HPDE6-E6E7 (cell line): ENCODE measurements at regions not wholly inside any gene's neighbourhood (a gene's known extent, or its start where the extent isn't known, plus 50 kb on each side); places are given as distances from the start of the nearest gene placed in this dataset.

Source experiments
- DNase-seq: peaks from one replicate; pipeline ENCODE4 v3.0.0; 2011; ENCODE audit warnings: missing footprints; ENCODE audit errors: extremely low spot score

DNA sequence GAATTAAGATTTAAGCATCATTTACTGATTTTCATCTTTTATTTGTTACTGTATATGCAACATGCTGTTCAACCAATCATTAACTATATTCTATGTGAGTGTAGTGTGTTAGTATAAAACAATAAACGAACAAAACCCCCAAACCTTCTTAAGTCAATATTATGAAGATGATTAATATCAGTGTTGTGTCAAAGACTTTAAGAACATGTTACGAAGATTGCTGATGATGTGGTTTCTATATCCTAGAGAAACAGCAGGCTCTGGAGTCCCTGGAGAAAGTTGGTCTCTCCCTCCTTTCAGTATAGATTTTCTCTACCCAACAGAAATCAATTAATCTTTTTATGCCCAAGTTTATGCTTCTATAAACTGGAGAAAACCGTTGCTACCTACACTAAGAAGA is 393.8 kb upstream of the HSF2 start:
- DNase-seq = no peak

DNA sequence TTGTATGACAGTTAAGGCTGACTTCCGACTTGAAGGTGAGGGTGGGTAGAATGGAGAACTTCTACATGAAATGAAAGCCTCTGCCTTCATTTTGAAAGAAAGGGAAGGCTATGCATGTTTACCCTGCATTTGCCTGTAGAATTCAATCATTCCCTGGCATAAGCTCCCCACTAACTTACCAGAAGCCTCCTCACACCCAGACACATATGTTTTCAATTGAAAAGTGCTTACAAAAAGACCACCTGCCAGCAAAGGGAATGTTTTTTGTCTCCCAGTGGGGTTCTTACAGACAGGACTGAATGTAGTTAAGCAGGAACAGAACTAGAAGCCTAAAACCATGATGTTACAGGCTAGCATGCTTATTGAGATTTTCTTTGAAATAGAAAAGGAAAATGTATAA is 392.1 kb upstream of the HSF2 start:
- DNase-seq = no peak

DNA sequence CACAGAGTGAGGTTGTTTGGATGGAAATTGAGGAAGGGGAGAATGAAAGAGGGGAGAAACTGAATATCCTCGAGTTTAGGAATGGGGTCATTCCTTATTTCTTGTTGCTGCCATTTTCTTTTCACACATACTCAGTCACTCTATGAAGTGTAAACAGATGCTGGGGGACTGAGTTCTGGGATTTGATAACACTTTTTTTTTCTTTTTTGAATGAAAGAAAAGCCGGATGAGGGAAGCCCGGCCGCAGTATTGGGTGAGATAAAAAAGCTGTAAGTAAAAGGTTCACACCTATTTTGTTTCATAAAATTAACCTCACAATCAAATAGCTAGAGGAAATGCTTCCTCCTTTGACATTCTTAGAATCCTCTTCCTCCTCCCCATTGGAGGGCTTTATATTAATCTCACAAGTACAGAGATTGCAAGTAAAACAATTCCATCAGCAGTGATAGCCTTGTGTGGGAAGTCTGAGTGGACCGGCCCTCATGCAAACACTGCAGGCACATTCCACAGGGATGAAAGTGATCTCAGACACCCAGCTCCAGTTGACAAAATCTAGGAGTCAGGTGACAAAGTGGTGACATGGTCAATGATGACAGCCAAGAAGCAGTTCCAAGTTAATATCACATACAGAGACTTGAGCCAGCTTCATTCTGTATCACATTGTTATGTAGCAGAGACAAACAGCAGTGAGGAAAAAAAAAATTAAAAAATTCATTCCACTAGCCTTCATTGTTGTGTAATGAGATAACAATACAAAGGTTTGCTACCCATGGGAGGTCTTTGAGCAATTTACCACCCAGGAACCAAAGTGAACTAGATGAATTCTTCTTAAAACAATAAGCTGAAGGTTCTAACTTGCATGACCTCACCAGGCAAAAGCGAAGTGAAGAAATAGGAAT is 391.1 kb upstream of the HSF2 start:
- DNase-seq = no peak

DNA sequence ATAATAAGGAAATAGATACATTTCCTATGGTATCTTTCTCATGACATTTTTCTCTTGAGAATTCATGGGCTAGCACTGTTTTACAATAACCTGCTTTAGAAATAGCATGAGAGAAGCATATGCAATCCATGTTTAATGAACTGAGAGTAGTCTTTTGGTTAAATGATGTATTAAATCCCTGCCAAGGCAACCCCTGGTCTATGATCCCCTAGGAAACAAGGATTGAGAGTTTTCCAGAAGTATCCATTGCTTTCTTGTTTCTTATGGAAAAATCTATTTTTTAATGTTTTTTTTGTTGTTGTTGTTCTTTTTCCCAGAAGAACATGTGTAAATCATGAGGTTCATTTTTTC is 390.5 kb upstream of the HSF2 start:
- no peak for DNase-seq

DNA sequence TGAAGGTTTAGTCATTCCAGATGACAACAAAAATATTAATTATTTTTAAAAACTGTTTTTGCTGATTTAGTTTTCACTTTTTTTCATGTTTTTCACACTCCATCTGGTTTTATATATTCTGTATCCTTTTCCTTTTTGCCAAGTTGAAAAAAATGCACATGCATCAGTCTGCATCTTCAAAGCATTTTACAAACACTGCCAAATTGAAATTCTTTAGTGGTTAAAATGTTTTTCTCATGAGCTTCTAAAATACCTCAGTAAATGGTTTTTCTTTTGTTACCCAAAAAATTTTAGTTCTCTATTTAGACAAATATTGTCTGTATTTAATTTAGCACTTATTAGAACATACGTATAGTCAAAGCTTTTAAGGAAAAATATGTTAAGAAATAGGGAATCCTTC is 386.9 kb upstream of the HSF2 start:
- DNase-seq = no peak

DNA sequence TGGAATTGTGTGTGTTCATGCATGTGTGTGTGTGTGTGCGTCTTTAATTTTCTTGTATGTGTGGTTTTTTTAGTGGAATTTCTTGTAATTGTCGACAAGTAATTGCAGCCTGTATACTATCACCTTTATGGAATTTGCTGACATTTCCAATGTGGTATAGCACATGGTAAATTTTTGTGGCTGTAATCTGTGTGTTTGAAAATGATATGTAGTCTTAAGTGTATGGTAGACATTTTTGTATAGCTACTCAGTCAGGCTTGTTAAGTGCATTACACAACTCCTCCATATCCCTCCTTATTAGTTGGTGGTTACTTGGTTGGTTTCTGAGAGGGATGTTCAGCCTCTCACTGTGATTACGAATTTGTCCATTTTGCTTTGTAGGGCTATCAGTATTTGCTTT is 384.5 kb upstream of the HSF2 start:
- no peak for DNase-seq

DNA sequence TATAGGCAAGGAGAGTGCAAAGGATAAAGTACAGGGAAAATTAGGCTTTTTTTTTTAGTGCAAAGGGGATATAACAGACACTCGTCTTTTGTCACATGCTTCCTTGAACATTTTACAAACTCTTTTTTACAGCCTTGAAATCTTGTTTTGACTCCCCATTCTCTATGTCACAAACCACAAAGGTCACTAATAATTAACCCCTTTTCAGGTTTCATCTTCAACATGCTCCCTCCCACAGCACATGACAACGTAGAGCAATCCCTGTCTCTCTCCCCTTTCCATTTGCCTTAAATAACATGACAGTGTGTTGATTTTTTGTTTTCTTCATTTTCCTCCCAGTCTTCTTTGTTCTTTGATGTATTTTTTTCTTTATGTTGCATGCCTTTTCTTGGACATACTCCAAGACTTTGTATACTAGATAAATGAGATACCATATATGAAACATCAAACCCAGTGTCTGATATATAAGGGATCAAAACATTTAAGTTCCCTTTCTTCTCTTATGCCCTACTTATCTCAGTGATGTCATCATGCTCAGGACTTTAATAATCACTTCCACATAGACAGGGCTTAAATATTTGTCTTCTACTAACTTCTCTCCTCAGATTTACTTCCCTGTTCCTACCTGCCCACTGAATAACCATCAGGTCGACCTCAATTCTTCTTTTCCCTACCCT is 378.7 kb upstream of the HSF2 start:
- DNase-seq = no peak

DNA sequence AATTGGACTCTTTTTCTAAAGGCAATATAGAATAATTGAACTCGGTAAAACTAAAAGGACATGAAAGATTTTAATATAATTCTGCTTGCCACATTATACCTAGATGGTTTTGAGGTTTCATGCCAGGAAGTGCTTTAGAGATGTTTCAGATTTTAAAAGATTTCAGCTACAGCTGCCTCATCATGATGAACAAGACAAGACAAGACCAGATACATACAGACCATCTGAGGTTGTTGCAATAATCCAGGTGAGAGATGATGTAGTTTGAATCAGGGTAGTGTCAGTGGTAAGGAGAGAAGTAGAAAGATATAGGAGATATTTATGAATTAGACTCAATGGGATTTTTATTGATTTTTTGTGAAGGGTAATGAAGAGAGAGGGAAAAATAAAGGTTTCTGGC is 374.3 kb upstream of the HSF2 start:
- no peak for DNase-seq

DNA sequence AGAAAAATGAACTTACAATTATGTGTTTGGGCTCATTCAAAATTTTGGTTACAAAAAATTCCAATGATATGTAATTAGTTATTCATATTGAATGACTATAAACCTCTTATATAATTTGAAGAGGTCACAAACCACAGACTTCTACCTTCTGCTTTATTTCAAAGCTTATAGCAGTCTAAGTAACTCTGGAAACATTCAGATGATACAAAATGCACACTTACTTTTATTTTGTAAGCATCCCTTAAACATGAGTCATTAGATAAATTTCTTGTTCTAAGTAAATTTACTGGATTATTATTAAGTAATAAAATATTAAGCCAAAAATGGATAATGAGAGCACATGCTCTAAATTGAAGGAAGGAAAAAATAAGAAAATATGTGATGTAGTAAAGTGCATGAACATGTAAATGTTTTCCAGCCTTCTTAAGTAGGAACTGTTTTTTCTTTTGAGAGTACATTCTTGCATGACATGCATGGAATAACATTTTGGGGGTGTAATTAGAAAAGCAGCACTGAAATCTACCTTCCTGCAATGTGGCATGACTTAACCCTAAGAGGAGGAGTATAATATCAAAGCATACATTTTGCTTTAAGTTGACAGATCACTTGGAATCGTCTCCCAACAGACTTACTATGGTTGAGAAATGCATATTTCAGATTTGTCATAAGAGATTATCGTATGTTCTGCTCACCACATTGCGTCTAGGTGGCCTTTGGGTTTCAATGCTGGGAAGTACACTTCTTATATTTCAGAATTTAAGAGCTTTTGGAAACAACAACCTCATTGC is 372.7 kb upstream of the HSF2 start:
- no peak for DNase-seq

DNA sequence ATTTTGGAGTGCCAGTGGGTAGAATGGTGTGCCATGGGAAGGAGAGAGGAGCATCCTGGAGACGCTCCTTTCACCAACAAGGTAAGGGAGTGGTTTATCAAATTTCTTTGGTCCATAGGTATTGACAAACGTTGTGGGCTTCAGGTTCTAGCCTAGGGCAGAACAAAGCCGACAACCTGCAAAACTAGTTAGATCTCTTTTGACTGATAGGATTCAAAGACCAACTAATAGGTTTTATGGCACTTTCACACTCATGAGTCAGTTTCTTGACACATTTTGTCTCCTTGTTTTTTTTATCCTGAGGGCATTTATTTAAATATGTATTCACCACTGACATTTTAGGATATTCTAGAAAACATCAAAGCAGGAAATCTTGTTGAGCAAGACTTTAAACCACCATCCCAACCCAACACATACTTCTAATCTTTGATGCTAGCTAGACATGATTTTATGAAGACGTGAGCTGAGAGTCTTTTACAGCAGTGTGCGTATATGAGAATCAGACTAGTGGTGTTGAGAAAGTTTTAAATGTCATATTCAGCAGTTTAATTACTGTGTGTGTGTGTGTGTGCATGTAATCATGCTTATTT is 370.4 kb upstream of the HSF2 start:
- DNase-seq = peak; percentile 45

DNA sequence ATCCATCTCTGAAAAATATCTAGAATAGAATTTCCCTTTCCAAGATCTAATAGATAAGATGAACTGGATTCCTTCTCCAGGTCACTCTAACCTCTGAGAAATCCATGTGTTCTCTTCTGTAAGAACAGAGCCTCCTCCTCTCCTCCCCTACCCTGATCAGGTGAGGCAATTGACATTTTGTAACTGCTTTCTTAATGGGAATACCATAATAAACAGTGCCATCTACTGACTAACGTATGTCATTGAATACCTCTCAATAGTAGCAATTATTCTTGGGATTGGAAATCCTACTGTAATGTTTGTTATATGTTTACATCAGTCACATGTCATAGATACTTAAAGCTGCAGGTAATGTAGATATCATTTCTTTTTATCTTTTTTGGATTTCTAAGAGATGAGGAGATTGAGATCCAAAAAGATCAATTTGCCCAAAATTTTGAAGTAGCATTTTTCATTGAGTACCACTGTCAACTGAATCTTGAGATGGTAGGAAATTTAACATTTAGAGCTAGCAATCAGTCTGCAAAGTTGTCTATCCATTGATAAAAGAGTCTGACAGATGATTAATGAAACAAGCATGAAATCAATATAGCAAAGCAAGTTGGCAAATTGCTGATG is 365.8 kb upstream of the HSF2 start:
- peak; percentile 32 for DNase-seq

DNA sequence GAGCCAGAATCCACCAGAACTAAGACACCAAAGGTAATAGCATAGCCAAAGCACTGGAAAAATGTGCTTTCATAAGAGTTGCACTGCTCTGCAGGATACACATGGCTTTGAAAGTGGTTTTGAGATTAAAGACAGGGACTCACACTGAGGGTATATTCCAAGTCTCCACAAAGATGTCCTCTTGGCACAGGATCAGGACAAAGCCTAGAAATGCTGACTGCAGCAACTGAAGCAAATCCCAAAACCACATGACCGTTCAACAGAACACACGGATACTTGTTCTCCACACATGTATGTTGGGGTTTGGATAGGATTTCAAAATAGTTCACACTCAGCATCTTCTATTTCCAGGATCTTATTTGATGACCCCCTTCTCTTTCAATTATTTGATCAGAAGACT is 364.3 kb upstream of the HSF2 start:
- no peak for DNase-seq

DNA sequence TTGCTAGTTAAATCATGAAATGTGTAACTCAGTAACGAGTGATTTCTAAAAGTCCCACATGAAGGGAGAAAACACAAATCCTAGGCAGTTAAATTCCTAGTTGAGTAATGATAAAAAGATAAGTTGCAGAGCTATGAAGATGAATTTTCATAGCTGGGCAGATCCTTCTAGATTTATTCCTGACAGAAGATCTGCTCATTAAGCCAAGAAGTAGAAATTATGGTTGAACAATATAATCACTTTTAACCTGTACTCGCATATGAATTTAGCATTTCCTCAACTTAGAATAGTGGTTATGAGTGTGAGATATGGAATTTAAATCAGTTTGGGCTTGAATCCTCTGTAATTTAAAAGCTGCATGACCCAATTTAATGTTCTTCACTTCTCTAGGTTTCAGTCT is 359.2 kb upstream of the HSF2 start:
- DNase-seq = no peak

DNA sequence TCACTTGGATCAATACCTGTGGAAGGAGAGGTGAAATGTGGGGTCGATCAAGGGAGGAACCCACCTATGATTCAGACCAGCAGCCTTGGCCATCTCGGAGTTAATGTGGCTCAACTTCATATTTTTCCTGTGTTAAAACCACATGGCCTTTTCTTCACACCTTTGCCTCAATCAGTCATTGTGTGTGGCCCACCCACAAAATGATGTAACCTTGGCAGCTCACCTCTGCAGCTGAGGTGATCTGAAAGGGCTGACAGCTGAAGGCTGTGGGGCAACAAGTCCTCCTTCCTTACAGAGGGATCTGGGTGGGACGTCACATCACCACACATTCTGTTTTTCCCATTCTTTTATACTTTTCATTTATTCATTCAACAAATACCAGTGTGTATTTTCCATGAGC is 357.1 kb upstream of the HSF2 start:
- DNase-seq = no peak

DNA sequence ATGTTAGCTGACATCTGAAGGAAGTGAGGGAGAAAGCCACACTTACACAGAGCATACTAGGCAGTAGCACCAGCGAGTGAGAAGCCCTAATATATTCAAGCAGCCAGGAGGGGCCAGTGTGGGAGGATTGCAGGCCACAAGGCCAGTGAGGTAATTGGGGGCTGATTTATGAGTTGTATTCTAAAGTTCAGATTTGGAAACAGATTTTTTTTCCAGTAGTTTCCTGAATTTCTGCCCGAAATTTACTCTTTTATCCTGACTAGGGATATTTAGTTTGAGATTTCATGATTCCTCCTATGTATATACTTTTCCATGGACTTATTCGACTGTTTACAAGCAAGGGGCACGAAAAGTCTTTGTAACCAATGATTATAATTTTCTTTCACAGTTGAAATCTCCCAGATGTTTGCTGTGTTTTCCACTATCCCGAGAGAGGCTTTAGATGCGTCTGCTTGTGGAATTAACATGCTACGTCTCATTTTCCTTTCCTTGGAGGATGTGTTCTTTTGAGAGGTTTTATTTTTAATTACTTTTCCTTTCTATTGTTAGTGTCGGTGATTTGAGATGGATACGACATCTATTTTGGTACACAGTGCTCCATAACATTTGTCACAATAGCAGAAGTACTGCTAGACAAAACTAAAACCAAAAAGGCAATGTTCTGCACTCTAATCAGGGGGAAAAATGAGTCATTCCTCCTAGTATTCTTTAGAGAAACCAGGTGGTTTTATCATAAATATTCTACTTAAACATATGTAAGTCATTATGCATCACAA is 356.3 kb upstream of the HSF2 start:
- no peak for DNase-seq

DNA sequence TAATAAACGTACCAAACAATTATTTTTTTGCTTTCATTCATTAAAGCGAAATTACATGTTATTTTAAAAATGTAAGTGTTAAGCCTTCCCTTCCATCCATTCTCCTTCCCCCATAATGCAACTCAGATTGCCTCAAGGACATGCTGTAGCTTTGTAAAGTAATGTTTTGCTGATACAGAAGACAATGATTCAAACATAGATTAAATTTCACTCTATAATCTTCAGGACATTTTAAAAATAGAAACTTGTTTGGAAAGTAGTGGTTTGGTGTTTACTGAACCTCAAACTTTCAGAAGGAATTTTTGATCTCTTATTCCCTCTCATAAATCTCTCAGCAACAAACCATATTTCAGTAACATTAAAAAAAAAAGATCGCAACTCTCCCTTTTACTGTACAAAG is 350.9 kb upstream of the HSF2 start:
- DNase-seq = no peak

DNA sequence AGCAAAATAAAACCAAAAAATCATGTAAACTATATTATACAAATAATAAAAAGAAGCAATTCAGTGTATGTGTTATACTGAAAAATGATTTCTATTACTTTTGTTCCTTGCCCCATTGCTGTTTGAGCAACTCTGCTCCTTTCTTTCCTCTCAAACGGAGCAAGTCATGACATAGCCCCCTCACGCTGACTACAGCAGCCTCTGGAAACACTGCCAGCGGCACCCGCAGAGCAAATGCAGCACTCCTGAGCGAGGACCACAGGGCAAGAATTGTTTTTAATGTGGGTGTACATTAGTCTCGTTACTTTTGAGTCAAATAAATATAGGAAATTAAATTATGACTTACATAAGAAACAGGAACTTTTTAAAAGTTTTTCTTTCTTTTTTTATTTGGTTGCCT is 350.1 kb upstream of the HSF2 start:
- peak; percentile 14 for DNase-seq

DNA sequence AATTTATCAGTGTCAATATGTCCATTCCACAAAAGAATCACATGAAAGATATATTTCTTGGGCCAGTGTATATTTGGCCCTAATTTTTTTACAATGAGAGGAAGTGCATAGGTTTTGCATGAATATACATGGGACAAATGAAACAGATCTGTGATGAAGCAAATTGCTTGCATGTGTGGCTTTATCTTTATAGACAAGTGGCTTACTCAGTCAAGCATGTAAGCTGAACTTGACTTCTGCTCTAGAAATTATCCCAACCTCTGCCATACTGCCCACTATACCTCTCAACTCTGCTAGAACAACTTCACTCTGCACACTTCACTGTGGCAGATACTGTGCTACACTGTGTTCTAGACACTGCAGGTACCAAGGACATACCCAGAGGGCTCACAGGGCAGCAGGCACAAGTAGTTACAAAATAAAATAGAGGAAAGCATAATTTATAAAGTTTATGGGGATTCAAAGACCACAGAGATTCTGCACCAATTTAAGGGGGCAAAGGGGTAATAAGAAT is 349.2 kb upstream of the HSF2 start:
- DNase-seq = no peak

DNA sequence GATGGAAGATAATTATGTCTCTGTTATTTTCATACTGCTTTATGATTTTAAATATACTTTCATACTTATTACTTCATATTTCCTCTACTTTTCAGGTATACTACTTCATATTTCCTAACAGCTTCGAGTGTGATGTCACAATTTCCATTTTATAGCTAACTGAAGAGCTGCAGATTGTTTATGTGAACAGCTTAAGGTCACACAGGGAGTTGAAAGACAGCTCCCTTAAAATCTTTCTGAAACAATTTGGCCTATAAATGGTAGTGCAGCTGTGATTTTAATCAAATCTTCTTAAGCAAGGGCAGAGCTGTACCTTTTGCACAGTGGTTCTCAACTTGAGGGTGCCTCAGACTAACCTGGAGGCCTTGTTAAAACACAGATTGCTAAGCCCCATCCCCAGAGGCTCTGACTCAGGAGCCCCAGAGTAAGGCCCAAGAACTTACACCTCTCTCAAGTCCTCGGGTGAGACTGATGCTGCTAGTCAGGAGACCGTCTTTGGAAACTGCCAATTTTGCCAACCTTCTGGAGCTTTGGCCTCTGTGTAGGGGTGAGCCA is 347.0 kb upstream of the HSF2 start:
- DNase-seq = no peak

DNA sequence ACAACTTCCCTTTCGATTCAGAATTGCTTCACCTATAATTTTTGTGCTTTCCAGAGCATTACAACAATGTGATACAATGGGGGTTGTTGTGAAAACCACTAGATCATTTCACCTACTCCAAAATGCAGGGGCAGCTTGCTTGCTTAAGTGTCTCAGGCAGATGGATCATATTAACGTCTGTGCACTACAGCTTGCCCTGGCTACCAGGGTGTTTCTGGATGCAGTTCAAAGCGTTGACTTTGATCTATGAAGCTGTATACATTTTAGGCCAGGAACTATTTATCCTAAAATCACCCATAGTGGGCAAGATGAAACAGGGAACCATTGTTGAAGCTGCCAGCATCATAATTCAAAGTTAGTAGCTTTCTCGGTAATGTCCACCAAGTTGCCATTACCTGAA is 339.5 kb upstream of the HSF2 start:
- DNase-seq = no peak

DNA sequence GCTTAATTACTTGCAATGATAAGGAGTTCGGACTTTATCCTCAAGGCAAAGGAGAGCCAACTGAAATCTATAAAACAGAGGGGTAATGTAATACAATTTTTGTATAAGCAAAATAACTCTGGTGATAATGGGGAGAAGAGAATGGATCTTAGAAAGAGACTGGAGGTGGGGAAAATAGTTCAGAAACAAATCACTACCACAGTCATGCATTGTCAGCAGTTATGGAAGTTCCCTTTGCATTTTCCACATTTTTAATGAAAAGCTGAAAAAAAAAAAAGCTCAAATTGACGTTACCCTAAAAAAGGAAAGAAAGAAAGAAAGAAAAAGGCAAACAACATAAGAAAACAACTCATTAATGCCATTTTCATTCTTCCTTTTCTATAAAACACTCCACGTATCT is 337.6 kb upstream of the HSF2 start:
- DNase-seq = no peak
